GM12872 (cell line): ENCODE measurements at regions not wholly inside any gene's neighbourhood (a gene's known extent, or its start where the extent isn't known, plus 50 kb on each side); places are given as distances from the start of the nearest gene placed in this dataset.

Source experiments
- CTCF ChIP-seq: IDR thresholded peaks from 3 replicates; pipeline ENCODE4 v1.5.1; 2011; ENCODE audit warnings: low read depth, mild to moderate bottlenecking, low read length, moderate library complexity; ENCODE audit not compliant: insufficient read depth

GRCh38 chr3:176820764-176821163 is 376.5 kb downstream of the TBL1XR1 start:
- no peak for TF ChIP-seq CTCF

GRCh38 chr3:176816937-176817336 is 380.3 kb downstream of the TBL1XR1 start:
- TF ChIP-seq CTCF: no peak

- TF ChIP-seq CTCF: peak; percentile 78
Observed at GRCh38 chr3:176814285-176814684, 383.0 kb downstream of the TBL1XR1 start.

- no peak for TF ChIP-seq CTCF
Observed at GRCh38 chr3:176807938-176808337, 389.3 kb downstream of the TBL1XR1 start.

GRCh38 chr3:176799675-176800074 is 397.6 kb downstream of the TBL1XR1 start:
- TF ChIP-seq CTCF: no peak

- no peak for TF ChIP-seq CTCF
Observed at GRCh38 chr3:176798680-176799079, 398.6 kb downstream of the TBL1XR1 start.

- no peak for TF ChIP-seq CTCF
Observed at GRCh38 chr3:176796371-176796770, 400.9 kb downstream of the TBL1XR1 start.

GRCh38 chr3:176795891-176796290 is 401.4 kb downstream of the TBL1XR1 start:
- TF ChIP-seq CTCF: no peak
